GM21717 (cell line): ENCODE measurements at regions not wholly inside any gene's neighbourhood (a gene's known extent, or its start where the extent isn't known, plus 50 kb on each side); places are given as distances from the start of the nearest gene placed in this dataset.
"Not testable (repeated sequence)": the region's sequence is repeated elsewhere in the genome, so short reads cannot be mapped to it uniquely, and the experiment has no call there.

Experiments used
- ATAC-seq: cut with Tn5 transposase; IDR thresholded peaks from one replicate; pipeline ENCODE4 v1.9.1; 2021; ENCODE audit warnings: mild to moderate bottlenecking, moderate library complexity; ENCODE audit not compliant: unreplicated experiment

DNA sequence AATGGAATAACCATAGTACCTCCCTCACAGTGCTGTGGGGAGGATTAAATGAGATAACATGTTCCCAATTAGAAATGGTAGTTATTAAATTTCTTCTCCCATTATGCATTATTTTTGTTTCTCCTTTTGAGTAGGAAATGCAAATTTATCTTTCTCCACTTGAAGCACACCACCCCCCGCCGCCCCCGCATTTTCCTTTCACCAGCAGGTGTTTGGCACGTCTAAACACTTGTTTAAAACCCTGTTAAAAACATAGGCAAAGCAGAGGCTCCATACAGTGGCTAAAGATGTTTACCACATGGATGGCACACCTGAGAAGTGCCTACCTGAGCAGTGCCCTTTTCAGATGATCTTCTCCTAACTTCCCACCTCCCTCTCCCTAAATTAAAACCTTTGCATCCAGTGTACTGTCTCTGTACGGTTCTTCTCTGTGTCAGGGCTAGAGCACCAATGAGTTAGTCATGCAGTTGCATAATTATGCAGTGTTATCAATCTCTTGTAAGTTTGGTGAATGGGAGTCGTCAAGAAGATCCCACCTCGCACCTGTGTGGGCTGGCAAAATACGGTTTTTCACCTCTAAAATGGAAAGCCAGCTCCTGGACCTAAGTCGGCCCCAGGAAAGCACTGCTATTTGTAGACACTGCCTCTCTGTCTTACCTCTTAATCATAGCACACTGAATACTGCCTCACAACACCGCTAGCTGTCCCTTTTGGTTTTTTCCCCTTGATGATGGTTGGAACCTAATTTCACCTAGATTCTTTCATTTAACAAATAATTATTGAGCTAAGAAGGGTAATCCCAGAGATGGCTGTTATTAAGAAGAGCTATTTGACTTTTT is 122.0 kb downstream of the CT47B1 start:
- no peak for ATAC-seq

GRCh38 chrX:120752431-120753082 is 122.7 kb upstream of the C1GALT1C1 start:
- ATAC-seq = no peak

DNA sequence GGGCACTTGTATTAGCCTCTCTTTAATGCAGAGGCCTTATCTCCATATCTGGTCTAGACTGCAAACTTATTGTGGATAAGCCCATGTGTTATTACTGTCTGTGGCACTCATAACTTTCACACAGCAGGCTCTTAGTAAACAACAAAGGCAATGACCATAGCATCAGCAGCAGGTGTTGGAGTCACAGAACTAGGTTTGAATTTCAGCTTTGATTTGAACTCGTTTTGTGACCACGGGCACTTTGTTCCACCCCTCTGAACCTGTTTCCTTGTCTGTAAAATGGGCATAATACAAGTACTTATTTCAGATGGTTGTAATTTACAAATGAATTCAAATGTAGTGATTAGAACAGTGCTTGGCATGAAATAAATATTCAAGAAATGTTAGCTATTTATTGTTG is 121.8 kb upstream of the C1GALT1C1 start:
- ATAC-seq = no peak

DNA sequence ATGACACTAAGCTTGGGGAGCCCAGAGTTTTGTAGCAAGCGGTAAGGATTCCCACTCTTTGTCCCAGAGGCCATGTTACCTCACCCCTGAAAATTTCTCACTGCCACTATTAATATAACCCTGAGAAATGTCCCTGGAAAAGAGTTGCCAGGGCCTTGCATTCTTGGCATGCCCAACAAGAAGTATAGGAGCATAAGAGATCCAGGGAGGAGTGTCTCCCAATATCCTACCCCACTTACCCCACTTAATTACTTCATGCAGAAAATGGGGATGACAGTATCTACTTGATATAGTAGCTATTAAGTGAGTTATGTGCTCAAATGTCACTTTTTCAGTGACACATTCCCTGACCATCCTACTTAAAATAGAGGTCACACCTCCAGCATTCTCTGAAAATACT is 120.5 kb upstream of the C1GALT1C1 start:
- ATAC-seq = no peak

DNA sequence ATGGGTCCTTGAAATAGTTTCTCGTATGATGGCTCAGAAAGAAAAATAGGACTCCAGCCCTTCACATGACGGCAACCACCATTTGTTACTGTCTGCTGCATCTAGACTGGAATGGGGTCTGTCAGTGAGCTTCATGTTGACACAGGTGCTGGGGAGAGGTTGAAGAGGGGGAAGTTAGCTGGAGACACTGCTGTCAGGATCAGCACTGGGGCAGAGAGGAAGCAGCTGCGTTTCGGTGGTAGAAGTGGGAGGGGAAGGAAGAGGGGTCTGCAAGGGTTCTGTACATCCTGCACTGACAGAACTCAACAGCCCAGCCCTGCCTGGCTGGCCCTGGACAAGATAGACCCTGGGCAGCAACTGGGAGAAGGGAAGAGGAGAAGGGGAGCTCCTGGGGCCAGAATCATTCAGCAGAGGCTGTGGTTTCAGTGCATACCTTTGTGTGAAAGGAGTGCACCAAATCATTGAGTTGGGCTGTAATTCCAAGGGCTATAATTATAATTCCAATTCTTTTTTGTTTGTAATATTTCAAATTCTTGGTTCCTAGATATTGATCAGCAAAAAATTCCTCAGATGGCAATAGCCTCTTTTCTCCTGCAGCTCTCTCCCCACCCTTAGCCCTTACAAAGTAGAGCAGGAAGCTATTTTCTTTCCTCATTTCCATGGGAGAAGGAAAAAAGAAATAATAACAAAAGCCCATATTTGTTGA is 119.4 kb upstream of the C1GALT1C1 start:
- peak; percentile 79 for ATAC-seq

GRCh38 chrX:120746153-120746552 is 116.3 kb upstream of the C1GALT1C1 start:
- no peak for ATAC-seq

DNA sequence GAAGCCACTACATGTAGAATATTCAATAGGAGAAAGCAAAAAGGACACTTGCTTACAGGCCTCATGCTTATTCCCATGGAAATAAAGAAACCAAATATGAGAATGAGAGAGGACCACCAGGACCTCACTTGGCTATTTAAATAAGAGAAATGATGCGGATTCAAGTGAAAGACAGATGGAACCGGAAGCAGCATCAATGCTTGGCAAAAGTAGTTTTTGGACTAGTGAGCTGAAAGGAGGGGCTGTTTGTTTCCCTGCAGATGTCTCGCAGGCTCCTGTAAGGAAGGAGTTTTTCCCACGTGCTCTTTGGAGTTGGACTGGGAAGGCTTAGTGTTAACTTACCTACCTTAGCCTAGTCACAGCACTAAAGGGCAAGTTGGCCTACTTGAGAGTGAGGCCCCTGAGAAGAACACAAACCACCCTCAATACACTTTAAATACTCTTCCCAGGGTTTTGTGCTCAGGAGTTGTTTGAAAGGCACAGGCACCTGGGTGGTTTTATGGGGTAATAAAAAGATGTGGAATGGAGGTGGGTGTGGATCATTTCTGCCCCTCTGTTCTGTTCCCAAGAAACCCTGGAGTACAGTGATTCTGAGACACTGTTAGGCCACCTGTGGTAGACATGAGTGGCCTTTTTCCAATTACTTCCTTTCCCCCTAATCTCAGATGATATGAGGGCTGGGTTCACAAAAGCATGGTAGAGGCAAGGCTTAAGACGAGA is 113.3 kb upstream of the C1GALT1C1 start:
- ATAC-seq = no peak

GRCh38 chrX:120741452-120741851 is 111.6 kb upstream of the C1GALT1C1 start:
- ATAC-seq = no peak

- no peak for ATAC-seq
Measured at GRCh38 chrX:120740072-120740471, 110.2 kb upstream of the C1GALT1C1 start.

DNA sequence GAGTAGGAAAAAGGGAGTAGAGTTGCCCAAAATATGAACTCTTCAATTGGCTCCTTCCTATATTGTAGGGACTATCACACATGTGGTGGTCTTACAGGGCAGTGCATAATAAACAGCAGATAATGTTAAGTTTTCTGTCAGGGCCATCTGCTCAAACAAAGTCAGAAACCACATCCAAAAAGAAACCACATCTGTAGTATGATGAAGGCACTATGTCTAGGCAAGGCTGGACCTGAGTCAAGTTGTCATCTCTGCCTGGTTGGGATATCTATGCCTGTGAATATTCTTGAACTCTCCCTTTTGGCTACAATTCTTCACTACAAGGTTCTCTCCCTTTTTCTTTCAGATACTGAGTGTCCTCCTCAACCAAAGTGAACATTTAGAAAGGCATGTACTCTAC is 109.4 kb upstream of the C1GALT1C1 start:
- ATAC-seq = no peak

DNA sequence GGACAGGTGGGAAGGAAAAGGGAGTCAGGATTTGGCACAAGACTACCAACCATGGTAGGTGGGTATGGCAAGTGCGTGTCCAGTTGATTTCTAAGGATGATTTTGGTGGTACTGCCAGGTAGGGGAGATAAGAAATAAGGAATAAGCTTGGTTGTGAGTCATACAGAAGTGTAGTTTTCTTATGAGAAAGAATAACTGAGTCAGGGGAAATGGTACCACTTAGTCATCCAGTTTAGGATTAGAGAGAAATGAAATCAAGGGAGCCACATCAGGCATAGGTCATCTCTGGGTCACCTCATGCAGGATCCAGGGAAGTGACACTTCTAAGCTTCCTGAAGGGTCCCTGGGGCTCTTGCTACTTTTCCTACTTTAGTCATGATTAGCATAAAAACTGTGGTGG is 107.1 kb upstream of the C1GALT1C1 start:
- no peak for ATAC-seq

DNA sequence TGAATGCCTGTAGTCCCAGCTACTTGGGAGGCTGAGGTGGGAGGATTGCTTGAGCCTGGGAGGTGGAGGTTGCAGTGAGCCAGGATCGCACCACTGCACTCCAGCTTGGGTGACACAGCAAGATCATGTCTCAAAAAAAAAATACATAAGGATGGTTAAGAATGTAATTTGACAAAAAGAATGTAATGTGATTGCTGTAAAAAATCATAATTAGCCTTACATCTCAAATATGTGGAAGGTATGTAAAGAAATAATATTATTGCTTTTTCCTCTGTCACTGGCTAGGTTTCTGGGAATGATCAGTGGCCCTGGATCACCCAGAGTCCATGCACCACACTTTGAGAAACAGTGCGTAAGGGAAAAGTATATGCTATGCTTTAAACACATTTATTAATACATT is 106.1 kb upstream of the C1GALT1C1 start:
- ATAC-seq = no peak

- no peak for ATAC-seq
Measured at GRCh38 chrX:120732879-120733278, 103.0 kb upstream of the C1GALT1C1 start.

- no peak for ATAC-seq
Measured at GRCh38 chrX:120732461-120732860, 102.6 kb upstream of the C1GALT1C1 start.

DNA sequence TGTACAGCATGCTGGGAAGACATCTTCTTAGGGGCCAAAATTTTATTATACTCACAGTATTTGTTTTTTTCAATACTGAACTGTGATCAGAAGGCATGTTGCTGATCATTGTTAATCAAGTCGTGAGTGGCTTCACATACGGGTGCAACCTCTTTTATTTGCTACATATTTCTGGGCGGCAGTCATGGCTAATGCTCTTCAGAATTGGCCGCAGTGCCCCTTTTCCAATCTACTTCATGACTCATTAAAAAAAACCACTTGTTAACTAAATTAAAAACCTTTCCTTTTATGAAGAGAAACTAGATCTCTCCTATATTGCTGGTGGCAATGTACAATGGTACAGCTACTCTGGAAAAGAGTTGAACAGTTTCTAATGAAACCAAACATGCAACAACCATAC is 101.5 kb upstream of the C1GALT1C1 start:
- ATAC-seq = no peak

DNA sequence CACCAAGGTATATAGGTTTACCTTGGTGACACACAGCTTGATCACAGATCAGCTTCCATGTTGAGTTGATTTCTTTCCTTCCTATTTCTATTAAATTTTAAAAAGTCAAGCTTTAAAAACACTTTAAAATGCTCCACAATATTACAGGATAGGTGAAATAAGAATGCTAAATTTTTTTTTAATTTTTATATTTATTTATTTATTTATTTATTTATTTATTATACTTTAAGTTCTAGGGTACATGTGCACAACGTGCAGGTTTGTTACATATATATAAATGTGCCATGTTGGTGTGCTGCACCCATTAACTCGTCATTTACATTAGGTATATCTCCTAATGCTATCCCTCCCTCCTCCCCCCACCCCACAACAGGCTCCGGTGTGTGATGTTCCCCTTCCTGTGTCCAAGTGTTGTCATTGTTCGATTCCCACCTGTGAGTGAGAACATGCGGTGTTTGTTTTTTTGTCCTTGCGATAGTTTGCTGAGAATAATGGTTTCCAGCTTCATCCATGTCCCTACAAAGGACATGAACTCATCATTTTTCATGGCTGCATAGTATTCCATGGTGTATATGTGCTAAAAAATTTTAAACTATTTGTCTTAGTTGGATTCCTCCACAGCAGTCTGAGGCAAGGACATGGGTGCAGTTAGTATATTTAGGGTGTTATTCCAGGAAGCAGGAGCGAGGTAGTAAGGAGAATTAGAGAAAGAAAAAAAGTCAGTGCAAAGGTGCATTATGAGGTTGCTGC is 99.8 kb upstream of the C1GALT1C1 start:
- ATAC-seq = not testable (repeated sequence)

DNA sequence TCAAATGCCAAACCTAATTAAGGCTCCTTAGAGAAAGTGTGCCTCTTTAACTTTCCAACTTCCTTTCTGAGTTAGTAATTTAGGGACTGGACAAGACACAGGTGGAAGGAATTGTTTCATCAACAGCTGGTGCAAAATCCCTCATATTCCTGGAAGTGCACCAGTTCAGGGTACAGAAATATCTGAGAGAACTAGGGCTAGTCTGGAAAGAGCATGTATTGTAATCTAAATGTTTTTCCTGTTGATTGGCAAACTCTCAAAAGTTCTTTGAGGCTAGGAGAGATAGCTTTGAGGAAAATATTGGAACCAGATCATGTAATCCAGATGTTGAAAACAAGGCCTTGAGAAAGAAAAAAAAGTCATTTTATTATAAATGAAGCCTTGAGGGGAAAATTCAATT is 98.1 kb upstream of the C1GALT1C1 start:
- ATAC-seq = no peak

- ATAC-seq = no peak
Measured at GRCh38 chrX:120727452-120727851, 97.6 kb upstream of the C1GALT1C1 start.

- ATAC-seq = peak; percentile 99
Measured at GRCh38 chrX:120726294-120726693, 96.4 kb upstream of the C1GALT1C1 start.

DNA sequence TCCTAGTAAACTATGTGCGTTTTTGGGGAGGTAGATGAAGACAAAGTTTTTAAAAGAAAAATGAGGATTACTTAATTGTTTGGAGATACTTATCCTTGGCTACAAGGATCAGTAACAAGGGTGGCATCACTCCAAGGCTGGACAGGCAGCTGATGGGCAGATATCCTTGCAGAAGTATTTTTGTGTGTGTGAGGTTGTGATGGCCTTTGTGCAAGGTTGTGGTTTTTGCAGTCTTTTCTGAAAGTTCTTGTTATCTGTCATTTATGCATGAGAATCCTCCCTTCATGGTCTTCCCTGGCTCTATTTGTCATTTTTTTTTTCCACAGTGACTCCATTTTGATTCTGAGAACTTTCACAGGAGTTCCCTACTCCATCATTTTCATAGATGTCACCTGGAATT is 96.0 kb upstream of the C1GALT1C1 start:
- ATAC-seq = peak; percentile 22
